ENCODE measurements at regions not wholly inside any gene's neighbourhood (a gene's known extent, or its start where the extent isn't known, plus 50 kb on each side); places are given as distances from the start of the nearest gene placed in this dataset.

DNA sequence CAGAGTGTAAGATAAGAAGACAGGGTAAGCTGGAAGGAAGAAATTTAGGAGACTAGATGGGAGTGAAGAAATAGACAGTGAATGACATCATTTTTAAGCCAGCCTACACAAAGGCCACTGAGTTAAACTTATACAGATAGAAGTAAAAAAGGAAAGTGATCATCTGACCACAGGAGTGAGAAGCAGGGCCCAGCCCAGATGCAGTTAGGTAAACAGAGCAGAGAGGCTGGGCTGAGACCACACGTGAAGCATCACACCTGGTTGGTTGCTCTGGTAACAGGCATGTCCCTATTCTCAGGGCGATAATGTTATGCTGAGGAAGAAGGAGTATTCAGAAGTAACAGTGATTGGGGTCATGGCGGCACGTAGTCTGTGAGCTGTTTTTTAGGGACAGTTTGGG lies 1079.4 kb downstream of the AACS start:
- TF ChIP-seq EZH2 (IDR thresholded peaks at IDR 0.05) (no peak), EZH2phosphoT487 (IDR thresholded peaks at IDR 0.05) (no peak)
- TF ChIP-seq, protein P1, sequence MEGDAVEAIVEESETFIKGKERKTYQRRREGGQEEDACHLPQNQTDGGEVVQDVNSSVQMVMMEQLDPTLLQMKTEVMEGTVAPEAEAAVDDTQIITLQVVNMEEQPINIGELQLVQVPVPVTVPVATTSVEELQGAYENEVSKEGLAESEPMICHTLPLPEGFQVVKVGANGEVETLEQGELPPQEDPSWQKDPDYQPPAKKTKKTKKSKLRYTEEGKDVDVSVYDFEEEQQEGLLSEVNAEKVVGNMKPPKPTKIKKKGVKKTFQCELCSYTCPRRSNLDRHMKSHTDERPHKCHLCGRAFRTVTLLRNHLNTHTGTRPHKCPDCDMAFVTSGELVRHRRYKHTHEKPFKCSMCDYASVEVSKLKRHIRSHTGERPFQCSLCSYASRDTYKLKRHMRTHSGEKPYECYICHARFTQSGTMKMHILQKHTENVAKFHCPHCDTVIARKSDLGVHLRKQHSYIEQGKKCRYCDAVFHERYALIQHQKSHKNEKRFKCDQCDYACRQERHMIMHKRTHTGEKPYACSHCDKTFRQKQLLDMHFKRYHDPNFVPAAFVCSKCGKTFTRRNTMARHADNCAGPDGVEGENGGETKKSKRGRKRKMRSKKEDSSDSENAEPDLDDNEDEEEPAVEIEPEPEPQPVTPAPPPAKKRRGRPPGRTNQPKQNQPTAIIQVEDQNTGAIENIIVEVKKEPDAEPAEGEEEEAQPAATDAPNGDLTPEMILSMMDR (IDR thresholded peaks at IDR 0.05) = no peak
